NOMO-1 treated with dmso at 0.1 percent for 144 hours (cell line): ENCODE measurements at regions not wholly inside any gene's neighbourhood (a gene's known extent, or its start where the extent isn't known, plus 50 kb on each side); places are given as distances from the start of the nearest gene placed in this dataset.
"Not testable (repeated sequence)": the region's sequence is repeated elsewhere in the genome, so short reads cannot be mapped to it uniquely, and the experiment has no call there.

ENCODE experiments used
- DNase-seq: peaks from one replicate; lab custom pipeline; 2025; ENCODE audit not compliant: unreplicated experiment; lab: John Stamatoyannopoulos, UW

DNA sequence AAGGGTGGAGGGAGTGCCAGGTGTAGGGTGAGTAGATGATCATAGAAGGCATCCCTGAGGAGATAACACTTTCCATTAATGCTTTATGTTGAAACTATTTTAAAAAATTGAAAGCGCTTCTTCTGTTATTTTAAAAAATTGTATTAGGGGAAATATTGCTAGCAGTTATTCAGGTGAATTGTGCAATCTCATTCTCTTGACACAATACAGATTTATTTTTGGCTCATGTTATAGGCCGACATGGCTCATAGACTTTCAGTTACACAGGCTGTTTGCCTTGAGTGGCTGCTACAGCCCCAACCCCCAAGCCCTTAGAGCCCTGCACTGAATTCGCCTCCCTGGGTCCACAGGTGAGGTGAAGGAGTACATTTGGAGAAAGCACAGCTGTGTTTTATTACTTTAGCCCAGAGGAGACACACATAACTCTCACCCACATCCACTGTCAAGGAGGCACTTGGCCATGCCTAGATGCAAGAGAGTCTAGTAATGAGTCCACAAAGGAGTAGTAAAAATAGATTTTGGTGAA lies 228.2 kb downstream of the RFPL4B start:
- DNase-seq: no peak

DNA sequence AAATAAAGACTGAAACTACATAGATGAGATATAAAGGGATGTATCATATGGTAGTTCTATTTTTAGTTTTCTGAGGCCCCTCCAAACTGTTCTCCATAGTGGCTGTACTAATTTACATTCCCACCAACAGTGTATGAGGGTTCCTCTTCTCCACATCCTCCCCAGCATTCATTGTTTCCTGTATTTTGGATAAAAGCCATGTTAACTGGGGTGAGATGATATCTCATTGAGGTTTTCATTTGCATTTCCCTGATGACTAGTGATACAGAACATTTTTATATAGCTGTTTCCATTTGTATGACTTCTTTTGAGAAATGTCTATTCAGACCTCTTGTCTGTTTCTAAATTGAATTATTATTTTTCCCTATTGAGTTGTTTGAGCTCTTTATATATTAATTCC lies 229.3 kb downstream of the RFPL4B start:
- no peak for DNase-seq

GRCh38 chr6:112579601-112580000 lies 232.5 kb downstream of the RFPL4B start:
- DNase-seq: no peak

DNA sequence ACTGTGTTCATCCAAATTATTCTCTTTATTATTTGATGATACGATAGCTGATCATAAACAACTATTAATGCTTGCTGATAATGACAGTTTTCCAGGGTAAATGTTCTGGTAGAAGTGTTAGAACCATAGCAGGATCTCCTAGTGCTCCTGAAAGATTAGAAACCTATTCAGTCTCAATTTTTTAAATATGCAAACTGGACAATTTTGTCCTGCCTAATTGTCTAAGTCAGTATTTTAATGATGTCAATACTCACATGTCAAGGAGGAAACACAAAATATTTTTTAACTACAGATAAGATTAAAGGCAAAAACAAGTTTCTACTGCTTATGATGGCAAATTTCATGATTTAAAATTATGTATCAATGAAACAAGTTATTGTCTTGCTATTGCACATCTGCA lies 233.9 kb downstream of the RFPL4B start:
- no peak for DNase-seq

DNA sequence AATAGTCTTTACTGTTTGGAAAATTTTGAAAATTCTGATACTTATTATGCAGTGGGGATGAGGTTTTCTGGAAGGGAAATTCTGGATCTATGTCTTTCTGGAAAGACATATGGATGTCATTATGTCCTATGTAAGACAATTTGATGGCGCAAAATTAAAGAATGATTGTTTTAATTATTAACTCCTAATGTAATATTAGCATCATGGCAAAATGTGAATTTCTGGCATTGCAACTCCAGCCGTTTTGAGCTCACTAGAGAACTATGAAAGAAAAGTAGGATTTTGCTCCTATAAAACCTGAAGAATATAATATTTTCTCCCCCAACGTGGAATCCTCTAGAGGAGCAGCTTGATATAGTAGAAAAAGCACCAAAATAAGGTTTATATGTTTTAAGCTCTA lies 243.2 kb downstream of the RFPL4B start:
- no peak for DNase-seq

GRCh38 chr6:112591329-112591728 lies 244.2 kb downstream of the RFPL4B start:
- DNase-seq: no peak

GRCh38 chr6:112592159-112592558 lies 245.0 kb downstream of the RFPL4B start:
- no peak for DNase-seq

DNA sequence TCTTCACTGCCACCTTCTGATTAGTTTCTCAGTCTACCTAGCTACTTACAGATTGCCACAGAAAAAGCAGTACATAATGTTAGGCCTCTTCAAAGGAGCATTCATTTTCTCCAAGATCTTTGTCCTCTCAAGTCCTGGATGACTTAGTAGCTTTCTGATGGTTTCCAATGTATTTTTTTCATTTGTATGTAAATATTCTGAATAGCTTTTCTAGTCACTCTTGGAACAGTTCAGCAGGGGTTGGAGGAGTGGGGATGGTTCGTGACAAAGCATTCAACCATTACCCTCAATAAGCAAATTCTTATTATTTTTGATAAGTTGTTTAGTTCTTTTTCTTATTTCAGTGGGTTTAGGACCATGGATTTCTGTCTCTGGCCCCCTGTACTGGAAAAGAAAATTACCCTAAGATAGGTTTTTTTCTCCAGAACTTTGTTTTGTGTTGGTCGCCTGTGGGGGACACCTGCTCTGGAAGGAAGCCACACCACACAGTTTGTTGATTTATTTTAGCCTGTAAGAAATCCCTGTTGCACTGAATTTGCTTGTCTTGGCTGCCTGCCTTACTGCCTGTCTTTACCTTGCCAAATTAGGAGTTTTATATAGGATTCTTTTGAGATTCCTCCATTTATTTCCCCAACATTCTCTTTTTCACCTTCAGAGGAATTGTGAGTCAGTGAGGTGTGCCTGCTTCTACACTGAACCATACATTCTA lies 247.9 kb downstream of the RFPL4B start:
- DNase-seq: no peak

DNA sequence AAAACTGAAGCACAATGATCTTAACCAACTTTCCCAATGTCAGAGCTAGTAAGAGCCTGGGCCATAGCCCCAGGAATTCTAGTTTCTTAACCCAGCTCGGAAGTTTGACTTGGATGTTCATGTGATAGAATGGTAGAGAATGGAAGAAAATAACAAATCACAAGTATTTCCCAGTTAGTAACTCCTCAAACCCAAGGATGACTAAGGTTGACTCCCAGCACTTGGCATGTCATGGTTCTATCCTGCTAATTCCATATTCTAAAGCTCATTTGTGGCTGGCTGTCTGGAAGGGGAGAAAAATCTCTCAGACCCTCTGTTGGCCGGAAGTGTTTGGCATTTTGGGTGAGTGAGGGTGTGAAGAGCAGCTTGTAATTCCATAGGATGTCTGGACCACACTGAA lies 248.7 kb downstream of the RFPL4B start:
- DNase-seq: no peak

DNA sequence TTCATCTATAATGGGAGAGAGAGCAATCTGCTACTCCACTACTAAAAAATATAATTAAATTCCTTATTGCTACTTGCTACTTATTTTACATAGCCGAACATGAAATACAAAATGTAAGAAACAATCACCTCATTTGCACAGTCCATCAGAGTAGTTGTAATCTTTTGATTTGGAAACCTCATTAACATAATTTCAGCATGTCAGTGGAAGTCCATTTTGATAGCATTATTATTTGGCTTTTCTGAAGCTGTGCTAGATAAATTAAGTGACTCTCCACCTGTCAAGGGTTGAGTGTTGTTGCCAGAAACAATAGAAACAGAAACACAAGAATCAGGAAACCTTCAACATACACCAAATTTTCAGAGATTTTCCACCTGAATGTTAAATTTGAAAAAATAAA lies 250.0 kb downstream of the RFPL4B start:
- no peak for DNase-seq

- DNase-seq: no peak
These were observed 253.0 kb downstream of the RFPL4B start for GRCh38 chr6:112600168-112600567.

DNA sequence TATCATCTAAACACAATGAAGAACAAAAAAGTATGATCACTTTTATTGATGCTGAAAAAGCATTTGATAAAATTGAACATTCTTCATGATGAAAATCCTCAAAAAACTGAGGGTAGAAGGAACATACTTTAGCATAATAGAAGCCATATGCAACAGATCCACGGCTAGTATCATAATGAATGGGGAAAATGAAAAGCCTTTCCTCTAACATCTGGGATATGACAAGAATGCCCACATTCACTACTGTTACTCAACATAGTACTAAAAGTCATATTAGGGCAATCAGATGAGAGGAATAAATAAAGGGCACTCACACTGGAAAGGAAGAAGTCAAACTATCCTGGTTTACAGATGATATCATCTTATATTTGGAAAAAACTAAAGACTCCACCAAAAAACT lies 256.6 kb downstream of the RFPL4B start:
- no peak for DNase-seq

- DNase-seq: no peak
These were observed 259.7 kb downstream of the RFPL4B start for GRCh38 chr6:112606656-112607435.

- DNase-seq: not testable (repeated sequence)
These were observed 261.8 kb downstream of the RFPL4B start for GRCh38 chr6:112608925-112609324.

DNA sequence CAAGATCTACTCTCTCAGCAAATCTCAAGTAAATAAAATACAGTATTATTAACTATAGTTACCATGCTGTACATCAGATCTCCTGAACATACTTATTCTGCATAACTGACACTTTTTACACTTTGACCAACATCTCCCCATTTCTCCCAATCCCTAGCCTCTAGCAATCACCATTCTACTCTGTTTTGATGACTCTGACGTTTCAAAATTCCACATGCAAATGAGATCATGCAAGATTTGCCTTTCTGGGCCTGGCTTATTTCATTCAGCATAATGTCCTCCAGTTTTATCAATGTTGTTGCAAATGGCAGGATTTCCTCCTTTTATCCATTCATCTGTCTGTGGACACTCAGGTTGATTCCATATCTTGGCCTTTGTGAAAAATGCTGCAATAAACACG lies 266.3 kb downstream of the RFPL4B start:
- DNase-seq: no peak

GRCh38 chr6:112618849-112619248 lies 271.7 kb downstream of the RFPL4B start:
- DNase-seq: no peak

GRCh38 chr6:112620812-112621569 lies 273.9 kb downstream of the RFPL4B start:
- DNase-seq: no peak

DNA sequence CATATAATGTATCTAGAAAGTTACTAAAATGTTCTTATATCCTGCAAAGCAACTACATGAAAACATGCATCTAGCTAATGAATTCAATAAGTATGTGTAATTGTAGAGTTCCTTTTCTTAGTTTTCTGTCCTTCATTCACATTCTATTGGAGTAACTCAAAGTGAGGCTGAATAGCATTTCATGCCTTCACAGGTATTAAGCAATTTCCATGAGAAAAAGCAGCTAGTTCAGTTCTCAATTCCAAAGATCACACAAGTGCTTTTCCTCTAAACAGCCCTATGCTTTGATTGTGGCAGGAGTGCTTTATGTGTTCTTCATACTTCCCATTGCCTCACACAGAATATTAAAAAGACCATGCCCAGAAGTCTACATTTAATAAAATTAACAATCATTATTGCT lies 274.9 kb downstream of the RFPL4B start:
- no peak for DNase-seq

DNA sequence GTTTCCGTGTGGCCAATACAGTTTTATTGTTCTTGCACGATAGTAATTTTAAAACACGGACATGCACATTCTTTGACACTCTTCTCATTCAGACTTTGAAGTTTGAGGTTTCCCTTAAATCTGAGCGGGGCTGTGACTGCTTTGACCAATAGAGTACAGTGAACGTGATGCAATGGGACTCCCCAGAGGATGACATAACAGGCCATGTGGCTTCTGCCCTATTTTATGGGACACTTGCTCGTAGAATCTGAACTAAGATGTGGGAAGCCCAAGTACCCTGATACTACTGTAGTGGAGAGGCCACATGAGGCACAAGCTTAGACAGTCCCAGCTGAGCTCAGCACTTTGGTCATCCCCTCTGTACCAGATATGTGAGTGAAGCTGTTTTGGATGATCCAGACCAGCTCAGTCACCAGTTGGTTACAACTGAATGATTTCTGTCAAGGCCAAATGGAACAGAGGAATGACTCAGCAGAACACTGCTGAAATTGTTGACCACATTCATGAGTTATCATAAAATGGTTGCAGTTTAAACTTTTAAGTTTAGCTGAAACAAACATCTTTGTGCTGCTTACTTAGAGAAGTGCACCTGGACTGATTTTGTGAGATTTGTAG lies 279.4 kb downstream of the RFPL4B start:
- no peak for DNase-seq

- DNase-seq: no peak
These were observed 287.2 kb downstream of the RFPL4B start for GRCh38 chr6:112634376-112634775.

DNA sequence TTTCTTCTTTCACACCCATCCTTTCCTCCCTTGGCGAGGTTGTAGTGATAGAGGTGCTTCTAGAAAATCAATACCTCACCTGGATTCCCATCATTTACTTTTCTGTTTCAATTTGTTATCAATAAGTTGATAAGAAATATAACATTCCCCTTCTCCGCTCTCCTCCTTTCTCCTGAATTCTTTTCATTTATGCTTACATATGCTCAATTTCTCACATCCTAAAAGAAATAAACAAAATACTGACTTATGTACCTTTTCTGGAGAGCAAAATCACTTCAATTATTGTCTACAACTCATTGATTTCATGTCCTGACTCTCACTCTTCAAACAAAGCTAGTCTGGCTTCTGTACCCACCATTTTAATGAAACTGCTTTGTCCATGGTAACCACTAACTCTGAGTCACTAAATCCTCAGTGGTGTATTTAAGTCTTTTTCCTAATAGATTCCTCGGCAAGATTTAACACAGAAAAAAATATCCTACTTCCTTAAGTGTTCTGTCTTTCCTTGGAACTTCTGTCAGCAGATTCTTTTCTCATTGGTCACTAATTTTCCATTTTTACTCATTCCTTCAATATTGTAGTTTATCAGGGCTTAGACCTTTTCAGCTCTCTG lies 289.6 kb downstream of the RFPL4B start:
- DNase-seq: no peak
